Dermis microvascular lymphatic vessel endothelial cell (primary cell): ENCODE measurements at regions not wholly inside any gene's neighbourhood (a gene's known extent, or its start where the extent isn't known, plus 50 kb on each side); places are given as distances from the start of the nearest gene placed in this dataset.

Experiments used
- DNase-seq, 2 donors: peaks; one replicate each; pipeline versions ENCODE4 v3.0.0 to v3.0.0-alpha.2; 2010; ENCODE audit warnings: low read depth in 2 of 2

DNA sequence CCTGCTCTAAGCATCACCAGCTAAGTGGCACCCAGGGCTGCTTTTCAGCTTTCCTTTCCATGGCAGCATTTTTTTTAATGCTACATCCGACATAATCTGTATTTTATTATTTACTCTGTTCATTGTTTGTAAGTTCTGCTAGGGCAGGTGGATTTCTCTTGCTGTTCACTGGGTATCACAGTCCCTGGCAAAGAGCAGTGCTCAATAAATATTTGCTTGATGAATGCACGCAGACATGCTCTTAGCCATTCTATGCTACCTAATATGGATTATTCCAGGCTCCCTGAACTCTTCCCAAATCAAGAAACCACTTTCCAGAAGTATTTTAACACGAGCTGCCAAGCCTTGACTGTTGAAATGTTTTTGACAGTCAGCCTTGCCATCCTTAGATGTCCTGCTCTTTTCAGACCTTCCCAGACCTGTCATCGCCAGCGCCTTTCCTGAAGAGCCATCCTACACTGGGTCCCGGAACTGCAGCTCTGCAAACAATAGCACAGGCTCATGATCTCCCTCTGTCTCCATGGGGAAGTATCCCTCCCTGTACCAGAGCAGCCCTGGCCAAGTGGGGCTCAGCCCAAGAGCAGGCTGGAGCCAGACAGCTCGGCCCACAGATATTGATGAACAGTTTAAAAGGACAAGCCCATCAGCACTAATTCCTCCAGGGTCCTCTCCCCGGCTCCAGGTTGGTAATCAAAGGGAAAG lies 136.5 kb upstream of the CDH4 start:
- DNase-seq: no peak

DNA sequence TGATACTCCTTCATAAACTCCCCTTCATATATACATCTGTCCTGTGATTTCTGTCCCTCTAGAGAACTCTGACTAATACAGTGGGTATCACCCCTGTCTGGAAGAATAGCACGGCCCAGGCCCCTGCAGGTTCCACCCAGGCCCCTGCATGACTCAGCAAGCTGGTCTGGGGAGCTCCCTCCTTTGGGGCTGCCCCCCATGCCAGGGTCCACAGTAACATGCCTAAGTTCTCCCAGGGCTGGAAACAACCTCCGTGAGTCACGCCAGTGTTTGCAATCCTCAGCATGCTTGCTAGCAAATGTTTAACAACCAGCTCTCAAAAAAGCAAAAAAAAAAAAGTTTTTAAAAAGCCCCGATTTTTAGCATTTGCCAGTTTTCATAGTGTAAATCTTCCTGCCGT lies 134.3 kb upstream of the CDH4 start:
- no peak for DNase-seq

DNA sequence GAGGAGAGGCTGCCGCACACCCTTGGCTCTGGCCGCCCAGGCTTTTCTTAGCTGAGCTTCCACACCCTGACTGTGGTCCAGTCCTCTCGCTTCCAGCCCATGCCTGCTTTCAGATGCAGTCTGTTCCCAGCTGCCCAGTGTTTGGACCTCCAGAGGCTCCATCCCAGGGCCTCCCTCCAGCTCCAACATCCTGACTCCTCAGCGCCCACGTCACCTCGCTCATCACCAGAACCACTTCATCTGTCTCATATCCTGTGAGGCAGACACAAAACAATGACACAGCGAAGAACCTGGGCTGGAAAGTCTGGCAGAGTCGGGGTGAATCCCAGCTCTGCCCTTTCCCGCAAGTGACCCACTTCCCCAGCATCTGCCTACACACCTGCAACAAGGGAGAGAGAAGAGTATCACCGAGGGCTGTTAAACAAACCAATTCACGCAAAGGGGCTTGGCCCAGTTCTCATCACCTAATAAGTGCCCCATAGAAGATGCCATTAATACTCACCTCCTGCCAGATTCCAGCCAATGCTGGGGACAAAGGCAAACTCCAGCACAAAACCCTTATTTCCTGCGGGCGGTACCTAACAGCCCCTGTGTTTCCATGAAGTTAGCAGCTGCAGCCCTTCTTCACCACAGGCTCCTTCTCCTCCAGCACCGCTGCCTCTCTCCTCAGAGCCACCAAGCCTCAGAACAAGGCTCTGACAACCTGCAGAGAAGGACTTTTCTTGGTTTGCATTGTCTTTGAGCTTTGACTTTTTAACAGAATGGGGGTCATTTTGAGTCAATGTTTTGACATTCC lies 133.4 kb upstream of the CDH4 start:
- no peak for DNase-seq

DNA sequence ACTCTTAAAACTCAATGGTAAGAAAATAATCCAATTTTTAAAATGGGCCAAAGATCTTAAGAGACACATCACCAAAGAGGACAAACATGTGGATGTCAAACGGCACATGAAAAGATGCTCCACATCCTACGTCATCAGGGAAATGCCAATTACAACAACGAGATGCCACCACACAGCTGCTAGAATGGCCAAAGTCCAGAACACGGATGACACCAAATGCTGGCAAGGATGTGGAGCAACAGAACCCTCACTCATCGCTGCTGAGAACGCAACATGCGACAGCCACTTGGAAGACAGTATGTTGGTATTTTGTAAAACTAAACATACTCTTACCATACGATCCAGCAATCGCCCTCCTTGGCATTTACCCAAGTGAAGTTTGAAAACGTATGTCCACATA lies 132.8 kb upstream of the CDH4 start:
- no peak for DNase-seq

DNA sequence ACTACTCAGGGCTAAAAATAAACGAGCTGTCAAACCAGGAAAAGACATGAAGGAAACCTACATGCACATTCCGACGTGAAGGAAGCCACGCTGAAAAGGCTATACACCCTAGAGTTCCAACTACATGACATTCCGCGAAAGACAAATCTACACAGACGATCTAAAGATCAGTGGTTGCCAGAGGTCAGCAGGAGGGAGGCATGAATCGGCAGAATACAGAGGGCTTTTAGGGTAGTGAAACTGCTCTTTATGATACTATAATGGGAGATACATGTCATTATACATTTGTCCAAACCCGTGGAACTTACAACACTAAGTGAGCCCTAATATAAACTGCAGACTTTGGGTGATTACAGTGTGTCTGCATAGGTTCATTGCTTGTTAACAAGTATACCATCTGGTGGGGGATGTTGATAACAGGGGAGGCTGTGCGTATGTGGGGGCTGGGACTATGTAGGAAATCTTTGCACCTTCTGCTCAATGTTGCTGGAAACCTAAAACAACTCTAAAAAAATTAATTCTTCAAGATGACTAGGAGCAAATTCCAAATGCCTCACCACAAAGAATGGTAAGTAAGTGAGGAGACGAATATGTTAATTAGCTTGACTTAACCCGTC lies 132.2 kb upstream of the CDH4 start:
- DNase-seq: no peak

DNA sequence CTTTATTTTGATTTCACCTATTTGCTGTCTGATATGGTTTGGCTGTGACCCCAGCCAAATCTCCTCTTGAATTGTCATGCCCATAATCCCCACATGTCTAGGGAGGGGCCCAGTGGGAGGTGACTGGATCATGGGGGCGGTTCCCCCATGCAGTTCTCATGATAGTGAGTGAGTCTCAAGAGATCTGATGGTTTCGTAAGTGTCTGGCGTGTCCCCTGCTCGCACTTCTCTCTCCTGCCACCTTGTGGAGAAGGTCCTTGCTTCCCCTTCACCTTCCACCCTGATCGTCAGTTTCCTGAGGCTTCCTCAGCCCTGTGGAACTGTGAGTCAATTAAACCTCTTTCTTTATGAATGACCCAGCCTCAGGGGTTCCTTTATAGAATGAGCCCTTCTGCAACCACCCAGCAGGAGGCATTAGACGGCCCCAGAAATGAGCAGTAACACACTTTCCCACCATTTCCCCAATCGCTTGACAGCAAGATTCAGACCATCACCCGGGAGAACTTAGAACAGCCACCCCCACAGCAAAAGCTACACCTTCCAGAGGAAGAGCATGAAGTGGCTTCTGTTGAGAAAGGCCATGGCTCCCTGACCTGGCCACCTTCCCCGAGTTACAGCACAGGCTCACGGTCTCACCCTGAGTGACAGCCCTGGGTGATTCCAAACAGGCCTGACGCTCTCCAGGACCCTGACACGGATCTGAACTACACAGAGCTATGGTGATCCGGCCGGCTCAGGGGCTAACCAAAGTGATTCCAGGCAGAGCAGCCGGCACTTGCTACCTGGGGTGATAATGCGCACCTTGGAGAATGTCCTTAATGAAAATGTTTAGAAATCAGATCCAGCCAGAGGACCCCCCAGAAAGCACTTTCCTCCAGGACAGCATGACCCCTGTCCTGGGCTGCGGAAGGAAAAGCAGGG lies 131.2 kb upstream of the CDH4 start:
- no peak for DNase-seq

DNA sequence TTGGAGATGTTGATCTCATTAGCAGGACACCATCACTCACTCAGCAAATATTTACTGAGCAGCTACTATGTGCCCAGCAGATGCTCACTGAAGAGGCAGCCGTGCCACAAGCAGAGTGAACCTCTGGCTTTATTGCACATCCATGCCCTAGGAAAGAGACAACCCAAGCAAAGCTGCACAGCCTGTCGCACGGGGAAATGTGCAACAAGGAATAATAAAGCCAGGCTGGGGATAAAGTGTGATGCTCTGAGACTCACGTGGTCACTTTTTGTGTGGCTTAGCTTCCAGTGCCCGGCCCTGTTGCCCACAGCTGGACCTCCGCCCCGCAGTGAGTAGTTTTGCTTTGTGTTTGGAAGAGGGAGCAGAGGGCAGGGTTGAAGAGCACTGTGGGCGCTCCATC lies 130.4 kb upstream of the CDH4 start:
- no peak for DNase-seq

DNA sequence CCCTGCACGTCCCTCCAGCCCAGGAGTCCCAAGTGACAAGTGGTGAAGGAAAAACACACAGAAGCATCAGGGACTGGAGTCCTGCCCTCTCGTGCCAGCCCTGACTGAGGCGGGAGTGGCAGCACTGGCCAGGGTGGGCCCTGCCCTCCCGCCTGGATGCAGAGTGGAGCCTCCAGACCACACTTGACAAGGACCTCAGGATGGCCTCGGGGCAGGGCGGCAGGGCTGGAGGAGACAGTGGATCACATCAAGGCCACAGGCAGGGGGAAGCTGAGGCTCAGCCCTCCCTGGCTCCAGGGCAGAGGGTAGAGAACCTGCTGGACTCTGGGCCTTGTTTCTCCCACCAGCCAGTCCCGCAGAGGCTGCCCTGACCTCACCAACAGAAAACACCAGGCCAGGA lies 128.8 kb upstream of the CDH4 start:
- DNase-seq: no peak

DNA sequence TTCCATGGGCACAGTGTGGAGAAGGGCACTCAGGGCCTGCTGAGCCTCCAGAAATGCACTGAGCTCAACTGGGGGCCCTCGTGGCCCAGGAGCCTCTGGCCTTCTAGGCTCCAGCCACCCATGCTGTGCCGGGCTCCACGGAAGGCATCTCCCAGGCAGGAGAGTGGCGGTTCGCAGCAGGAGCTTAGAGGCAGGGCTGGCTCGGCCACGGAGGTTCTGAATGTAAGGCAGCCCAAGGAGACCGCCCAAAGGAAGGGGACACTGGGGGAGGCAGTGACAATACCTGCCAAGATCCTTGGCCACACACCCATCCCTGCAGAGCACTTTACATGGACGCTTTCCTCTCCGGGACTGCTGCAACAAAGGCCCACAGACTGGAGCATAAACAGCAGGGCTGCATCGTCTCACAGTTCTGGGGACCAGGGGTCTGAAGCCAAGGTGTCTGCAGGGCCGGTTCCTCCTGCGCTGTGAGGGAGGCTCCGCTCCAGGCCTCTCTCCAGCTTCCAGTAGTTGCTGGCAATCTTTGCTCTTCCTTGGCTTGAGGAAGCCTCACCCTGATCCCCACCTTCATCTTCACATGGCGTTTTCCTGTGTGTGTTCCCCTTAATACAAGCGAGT lies 128.2 kb upstream of the CDH4 start:
- DNase-seq: no peak

DNA sequence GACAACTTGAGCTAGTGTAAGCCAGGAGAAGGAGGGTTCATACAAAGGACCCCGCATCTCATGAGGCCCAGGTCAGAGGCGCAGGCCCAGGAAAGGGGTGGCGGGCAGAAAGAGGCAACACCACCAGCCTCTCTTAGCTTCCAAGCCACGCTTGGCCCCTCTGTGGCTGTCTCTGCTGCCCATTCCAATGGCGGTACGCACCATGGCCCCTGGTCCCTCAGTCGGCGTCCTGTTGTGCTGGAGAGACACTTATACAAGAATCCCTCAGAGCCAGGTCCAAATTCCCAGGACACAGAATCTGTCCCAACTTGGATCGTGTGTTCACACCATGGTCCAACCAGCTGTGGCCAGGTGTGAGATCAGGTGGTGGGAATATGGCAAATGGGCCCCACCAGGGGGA lies 127.0 kb upstream of the CDH4 start:
- DNase-seq: no peak

DNA sequence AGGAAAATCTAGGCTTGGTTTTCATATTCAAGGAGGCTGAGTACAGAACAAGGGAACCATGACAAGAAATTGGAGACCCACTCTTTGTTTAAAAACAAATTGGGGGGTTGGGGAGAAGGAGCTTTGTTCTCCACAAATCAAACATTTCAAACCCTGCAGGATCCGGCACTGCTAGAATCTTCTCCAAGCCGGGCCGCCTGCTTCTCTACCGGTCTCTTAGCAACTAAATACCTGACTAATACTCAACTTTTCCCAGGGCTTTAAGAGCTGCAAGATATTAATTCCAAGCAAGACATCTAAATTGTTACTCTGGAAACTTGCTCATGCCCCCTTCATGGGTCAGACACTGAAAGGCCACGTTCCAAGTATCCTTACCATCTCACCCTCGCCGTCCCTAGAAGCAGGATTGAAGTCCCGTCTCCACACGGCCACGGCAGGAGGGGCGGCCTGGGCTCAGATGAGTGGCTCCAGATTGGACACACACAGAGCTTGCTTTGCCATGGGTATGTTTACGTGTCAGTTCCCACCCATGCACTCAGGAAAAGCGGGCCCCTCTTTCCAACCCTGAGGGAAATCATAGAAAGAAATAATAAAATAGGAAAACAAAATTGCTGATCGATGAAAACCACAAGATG lies 126.4 kb upstream of the CDH4 start:
- DNase-seq: no peak

DNA sequence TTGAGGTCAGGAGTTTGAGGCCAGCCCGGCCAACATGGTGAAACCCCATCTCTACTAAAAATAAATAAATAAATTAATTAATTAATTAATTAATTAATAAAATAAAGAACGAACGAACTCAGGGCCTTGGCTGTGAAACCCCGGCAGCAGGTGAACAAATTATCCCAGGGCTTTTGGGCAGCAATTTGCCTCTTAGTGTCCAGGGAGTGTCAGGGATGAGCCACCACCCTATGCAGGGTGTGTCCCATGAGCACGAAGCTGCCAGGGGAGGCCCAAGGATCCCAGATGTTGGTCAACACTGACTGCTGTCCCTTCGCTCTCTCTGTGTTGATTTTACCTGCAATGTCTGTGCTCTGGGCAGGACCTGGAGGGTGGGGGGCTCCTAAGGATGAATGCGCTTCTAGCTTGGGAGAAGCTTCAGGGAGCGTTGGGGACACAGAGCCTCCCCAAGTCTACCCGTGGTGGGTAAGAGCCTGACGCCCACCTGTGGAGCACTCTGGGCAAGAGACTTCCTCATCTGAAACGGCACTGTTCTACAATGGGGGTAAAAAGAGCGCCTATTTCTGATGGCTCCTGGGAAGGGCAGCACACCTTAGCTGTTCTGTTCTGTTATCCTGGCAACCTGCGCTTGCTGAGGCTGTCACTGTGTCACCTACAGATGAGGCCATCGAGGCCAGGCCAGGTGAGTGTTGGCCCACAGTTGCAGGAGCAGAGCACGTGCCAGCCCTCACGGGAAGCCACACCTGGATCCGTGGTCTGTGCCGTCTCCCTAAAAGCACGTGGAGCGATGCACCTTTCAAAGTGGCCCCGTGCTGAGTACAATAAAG lies 125.5 kb upstream of the CDH4 start:
- DNase-seq: no peak

DNA sequence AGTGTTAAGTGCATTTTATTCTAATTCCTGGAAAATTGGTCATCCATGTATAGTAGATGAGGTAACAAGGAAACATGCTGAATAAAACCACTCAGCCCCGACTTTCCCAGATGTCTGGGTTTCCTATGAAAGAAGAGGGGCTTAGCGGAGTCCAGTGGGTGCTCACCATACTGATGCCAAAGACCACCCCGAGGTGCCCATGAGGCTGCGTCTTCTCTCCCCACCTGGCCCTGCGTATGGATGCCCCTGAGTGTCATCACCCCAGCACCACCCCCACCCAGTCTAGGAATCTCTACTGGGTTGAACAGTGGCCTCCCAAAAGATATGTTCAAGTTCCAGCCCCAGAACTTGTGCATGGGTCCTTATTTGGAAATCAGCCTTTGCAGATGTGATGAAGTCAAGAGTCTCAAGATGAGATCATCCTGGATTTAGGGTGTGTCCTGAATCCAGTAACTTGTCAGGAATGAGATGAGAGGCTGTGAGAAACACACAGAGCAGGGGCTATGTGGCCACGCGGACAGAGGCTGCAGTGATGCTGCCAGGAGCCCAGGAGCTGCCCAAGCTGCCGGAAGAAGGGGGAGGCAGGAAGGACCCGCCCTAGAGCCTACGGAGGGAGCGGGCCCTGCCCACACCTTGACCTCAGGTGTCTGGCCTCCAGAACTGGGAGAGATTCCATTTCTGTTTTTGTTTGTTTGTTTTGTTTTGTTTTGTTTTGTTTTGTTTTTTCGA lies 124.6 kb upstream of the CDH4 start:
- no peak for DNase-seq

DNA sequence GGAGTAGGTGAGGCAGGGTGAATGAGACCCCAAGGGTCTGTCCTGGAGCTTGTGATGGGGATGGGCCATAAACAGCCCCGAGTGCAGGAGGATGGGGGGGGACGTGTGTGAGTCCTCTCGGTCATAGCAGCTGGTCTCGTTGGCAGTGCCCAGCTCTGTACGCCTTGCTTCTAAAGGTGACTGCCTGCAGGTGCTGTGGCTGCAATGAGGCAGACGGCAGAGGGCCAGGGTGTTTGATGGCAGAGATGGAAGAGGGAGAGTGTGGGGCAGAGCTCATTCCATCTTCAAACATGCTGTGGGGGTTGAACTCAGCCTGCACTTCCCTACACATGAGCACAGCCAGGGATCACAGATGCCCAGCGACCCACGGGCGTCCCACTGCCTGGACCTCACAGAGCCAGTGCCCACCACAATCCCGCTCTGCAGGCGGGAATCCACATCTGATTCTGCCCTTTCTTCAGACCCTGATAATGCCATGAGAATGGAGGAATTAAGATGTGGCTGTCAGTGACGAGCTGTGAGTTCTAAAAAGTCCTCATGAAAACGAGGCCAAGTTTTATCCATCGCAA lies 123.3 kb upstream of the CDH4 start:
- no peak for DNase-seq

DNA sequence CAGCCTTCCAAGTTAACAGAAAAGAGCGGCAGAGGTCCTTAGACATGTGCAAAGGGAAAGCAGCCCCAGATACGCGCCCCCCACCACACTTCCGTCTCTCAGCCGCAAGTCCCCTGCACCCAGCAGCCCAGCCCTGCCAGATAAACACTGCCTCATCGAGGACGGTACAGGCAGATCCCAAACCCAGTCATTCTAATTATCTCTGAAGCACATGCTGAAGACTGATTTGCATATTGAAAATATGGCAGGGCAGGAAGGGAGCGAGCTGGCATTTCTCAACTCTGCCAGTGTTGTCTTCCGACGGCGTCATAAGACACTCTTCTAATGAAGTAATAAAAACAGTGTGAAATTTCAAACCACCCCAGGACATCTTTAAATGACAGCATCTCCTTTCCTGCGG lies 122.8 kb upstream of the CDH4 start:
- DNase-seq: no peak

DNA sequence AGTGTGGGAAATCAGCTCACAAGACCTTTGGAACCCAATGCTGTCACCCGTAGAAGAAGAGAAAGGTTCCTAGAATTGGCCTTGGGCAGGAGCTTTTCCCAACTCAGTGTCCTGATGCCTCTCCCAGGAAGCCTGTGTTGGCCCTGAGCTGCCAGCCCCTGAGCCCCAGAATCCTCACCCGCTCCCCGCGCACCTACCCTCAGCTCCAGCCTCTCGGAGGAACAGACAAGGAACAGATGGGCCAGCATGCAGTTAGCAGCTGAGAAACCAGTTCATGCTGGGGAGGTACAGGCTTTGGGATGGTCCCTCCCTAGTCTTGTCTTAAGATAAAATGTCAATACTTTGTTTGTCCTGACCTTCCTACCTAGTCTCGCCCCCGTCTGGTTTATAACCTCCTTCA lies 121.9 kb upstream of the CDH4 start:
- no peak for DNase-seq

DNA sequence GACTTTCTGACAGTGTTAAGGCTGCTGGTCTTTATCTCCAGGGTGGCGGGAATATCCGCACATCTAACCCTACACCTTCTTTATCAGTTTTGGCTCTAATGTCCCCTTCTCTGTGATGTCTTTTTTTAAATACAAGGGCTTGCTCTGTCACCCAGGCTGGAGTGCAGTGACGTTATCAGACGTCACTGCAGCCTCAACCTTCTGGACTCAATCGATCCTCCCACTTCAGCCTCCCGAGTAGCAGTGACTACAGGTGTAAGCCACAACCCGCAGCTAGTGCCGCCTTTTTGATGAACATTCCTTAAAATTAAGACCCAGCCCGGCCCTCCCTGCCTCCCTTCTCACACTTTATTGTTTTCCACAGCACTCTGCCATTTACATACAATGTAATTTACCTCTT lies 120.1 kb upstream of the CDH4 start:
- no peak for DNase-seq

DNA sequence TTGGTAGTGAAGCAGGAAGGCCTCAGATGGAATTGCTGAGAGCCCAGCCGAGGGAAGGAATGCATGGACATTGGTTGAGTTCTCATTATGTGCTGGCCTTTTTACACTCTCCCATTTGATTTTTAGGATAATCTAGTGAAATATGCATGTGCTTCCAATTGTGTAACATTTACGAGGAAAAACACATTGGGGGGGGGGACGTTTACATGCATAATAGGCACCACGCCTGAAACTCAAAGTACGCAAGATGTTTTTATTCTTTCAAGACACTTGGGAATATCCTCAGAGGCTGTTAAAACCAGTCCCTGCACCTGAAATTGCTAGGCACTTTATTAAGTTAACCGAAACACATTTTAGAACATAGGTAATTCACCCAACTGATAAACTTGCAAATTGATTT lies 118.5 kb upstream of the CDH4 start:
- DNase-seq: no peak
